NCI-H510A (cell line): ENCODE measurements at regions not wholly inside any gene's neighbourhood (a gene's known extent, or its start where the extent isn't known, plus 50 kb on each side); places are given as distances from the start of the nearest gene placed in this dataset.
"Not testable (repeated sequence)": the region's sequence is repeated elsewhere in the genome, so short reads cannot be mapped to it uniquely, and the experiment has no call there.

Source experiments
- DNase-seq: peaks from one replicate; lab custom pipeline; 2025; lab: John Stamatoyannopoulos, UW

DNA sequence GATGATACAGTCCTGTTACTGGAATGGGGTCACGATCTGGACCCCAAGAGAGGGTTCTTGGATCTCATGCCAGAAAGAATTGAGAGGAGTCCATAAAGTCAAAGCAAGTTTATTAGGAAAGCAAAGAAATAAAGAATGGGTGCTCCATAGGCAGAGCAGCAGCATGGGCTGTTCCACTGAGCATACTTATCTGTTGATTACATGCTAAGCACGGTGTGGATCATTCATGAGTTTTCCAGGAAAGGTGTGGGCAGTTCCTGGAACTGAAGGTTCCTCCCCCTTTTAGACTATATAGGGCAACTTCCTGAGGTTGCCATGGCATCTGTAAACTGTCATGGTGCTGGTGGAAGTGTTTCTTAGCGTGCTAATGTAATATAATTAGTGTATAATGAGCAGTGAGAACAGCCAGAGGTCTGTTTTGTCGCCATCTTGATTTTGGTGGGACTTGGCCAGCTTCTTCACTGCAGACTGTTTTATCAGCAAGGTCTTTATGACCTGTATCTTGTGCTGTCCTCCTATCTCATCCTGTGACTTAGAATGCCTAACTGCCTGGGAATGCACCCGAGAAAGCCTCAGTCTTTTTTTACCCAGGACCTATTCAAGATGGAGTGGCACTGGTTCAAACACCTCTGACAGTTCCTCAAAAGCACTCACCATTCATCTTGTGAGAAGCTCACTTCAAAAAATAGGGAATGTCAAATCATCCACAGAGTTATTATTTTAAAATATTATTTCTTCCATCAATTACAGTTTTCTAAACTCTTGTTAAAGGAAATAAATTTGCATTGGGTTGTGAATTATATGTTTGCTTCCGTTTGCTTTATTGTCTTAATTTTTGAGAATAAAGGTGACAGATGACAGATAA is 1358.8 kb upstream of the TMEM132C start:
- no peak for DNase-seq

- no peak for DNase-seq
Observed at GRCh38 chr12:126908765-126909142, 1358.2 kb upstream of the TMEM132C start.

DNA sequence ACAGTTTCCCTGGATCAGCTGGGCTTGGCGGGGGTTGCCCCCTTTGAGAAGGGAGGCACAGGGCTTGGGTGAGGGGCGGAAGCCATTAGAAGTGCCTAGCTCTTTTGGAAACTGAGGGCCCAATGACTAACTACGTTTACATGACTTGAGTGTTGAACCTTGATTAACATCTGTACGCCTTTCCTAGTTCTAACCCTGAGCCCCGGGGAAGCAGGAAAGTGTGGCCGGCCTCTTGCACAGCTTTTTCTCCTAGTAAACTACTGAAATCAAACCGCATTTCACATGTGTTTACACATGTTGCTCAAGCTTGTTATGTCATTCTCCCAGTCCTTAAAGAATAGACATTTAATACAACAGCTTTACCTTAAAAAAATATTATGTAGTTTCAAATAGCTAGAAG is 1356.4 kb upstream of the TMEM132C start:
- no peak for DNase-seq

DNA sequence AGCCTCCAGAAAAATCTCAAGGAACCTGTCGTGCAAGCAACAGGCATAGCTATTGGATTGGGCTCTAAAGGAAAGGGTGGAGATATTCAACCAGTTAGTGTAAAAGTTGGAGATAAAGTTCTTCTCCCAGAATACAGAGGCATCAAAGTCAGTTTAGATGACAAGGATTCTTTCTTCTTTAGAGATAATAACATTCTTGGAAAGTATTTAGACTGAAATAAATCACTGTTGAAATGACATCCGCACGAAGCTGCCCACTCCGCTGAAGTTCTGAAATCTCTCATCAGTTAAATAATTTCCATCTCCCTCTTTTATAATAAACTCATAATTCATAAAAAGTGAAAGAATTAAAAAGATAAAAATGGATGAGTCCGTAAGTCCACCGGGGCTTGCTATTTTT is 1354.9 kb upstream of the TMEM132C start:
- no peak for DNase-seq

- DNase-seq = no peak
Observed at GRCh38 chr12:126914170-126914793, 1352.7 kb upstream of the TMEM132C start.

DNA sequence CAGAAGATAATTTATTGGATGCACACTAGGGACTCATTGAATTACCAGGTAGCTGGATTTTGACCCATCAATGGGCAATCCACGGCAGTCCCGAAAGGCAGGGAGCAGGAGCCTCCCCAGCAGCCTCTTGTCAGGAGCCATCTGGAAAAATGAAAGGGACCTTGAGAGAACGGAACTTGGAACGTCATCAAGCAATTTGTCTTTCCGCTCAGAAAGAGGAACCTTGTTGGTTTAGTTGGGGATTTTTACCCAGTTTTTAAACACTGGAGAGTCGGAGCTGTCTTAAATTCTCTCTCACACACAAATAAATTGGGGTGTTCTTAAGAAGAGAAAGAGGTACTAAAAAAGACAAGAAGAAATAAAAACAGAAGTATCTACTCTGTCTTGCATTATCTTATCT is 1351.7 kb upstream of the TMEM132C start:
- DNase-seq = no peak

DNA sequence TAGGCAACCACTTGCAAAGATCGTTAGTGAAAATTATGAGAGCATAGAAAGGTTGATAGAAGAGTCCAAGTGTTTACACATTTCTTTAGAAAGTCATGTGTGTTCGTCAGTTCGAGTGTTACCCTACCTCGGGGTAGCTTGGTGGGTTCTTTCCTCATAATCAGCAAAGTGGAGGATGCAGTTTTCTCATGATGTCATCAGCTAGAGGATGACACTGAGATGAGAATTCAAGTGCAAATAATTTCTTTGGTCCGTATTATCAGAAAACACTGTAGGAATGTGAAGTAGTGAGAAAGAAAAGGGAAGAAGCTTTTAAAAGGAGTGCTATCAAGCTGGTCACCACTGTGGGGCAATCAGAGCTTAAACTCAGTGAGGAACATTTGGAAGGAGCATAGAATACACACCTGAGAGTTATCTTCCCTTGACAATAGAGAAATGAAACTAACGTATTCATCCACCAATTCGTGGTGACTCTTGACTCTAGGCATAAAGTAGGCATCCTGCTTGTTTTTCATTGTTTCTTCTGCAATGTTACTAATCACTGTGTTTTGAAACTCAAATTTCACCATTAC is 1340.9 kb upstream of the TMEM132C start:
- no peak for DNase-seq

DNA sequence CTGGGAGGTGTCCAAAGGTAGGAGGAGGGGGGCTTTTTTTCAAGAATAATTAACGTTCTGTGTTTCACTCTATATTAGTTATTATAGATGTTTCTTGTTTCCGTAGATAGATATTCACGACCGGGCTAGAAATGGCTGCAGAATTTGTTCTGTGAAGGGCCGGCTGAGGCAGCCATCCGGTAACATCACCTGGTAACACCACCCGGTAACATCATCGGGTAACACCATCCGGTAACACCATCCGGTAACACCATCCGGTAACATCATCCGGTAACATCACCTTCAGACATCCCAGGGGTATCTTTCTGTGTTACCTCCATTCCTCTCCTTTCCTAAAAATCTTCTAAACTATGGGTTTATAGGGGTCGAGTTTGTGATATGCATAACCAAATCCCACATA is 1336.7 kb upstream of the TMEM132C start:
- no peak for DNase-seq

DNA sequence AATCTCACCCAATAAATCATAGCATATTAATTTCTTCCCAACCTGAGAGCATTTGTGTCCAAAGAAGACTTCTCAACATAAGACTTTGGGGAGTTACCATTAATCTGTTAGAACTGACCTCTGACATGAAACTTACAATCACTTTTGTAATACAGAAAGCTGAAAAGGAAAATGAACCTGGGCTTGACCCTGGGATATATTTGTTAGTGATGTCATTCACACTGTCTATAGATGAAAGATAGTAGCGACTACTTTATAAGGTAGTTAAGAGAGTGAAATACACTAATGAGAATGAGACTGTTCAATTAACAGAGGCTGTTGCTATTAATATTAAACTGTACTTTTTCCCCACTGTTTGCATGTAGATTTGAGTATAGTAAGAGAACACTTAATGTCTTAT is 1334.8 kb upstream of the TMEM132C start:
- no peak for DNase-seq

DNA sequence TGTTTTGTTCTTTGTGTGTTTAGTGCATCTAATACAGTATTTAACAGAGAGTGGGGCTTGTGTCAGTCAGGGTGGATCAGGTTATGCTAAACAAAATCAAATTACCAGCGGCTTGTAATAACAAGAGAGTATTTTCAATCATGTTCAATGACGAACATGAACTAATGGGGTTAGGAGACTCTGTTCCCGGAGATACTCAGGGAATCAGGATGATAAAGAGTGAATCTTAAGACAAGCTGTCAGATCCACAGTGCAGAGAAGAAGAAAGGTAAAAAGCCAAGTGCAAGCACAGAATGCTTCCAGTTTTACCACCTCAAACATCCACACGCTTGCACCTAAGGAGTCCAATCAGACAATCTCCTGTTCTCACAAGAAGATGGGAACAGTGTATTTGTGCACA is 1331.5 kb upstream of the TMEM132C start:
- DNase-seq = no peak

DNA sequence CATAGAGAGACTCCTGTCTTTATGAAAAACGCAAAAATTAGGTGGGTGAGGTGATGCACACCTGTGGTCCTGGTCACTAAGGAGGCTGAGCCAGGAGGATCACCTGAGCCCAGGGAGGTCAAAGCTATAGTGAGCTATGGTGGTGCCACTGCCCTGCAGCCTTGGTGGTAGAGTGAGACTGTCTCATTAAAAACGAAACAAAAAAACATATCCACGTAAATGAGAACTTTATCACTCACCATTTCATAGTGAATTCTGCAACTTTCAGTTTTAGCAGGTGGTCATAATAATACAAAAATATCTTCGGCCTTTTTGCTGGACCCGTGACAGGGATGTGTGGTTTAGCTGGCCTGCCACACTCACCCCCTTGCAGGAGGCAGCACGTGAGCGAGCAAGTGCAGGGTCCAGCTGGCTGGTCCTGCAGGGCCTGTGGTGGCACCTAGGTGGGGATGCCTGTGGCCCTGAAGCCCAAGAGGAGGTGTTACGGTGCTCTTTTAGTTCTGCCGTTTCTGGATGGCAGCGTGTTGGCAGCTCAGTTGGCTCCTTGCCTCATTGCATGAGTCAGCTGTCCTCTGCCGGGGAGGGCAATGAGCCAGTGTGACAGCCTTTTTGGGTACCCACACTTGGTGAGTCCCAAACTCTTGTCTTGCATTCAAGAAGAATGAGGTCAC is 1330.7 kb upstream of the TMEM132C start:
- DNase-seq = no peak

DNA sequence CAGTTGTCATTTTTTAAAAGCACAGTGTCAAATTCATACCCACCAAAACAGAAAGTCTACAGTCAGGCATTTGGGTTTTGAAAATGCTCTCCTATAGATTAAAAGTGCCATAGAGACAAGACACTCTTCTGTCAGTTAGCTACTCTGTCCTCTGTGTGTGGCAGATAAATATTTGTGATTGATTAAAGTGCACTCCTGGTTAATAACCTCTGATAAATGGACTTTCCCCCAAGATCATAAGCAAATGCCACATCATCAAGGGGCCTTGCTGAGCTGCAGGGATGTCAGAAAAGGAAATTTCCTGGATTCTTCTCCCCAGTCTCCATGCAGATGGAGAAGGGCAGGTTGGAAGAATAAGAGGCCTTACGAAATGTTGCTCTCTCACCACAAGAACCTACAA is 1329.5 kb upstream of the TMEM132C start:
- no peak for DNase-seq

GRCh38 chr12:126944684-126945083 is 1322.3 kb upstream of the TMEM132C start:
- no peak for DNase-seq

DNA sequence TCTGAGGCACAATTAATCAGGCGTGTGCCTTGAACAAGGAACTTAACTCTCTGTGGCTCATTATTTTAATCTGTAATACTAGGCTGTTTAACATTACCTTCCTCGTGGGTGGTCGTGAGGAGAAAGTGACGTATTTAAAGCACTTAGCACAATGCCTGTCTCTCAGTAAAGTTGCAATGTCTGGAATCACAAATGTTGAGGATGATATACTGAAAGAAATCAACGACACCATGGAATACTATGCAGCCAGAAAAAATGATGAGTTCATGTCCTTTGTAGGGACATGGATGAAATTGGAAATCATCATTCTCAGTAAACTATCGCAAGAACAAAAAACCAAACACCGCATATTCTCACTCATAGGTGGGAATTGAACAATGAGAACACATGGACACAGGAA is 1320.0 kb upstream of the TMEM132C start:
- DNase-seq = not testable (repeated sequence)

DNA sequence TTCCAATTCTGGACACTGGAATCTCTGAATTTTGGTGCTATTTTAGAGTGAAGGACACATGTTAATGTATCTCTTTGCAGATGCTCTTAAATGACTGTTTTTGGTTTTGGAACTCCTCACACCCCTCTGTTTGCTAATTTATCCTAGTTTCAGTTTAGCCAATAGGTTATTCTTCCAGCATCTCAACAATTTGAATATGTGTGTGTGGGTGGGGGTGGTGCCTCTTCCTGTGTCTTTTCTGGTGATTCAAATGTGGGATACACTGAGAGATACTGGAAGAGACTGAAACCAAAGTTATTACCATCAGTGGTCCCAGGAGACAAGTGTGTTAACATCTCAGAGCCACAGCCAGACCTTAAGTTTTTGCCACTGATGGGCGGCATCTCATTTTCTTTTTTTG is 1317.4 kb upstream of the TMEM132C start:
- DNase-seq = no peak

GRCh38 chr12:126950266-126950665 is 1316.7 kb upstream of the TMEM132C start:
- no peak for DNase-seq

DNA sequence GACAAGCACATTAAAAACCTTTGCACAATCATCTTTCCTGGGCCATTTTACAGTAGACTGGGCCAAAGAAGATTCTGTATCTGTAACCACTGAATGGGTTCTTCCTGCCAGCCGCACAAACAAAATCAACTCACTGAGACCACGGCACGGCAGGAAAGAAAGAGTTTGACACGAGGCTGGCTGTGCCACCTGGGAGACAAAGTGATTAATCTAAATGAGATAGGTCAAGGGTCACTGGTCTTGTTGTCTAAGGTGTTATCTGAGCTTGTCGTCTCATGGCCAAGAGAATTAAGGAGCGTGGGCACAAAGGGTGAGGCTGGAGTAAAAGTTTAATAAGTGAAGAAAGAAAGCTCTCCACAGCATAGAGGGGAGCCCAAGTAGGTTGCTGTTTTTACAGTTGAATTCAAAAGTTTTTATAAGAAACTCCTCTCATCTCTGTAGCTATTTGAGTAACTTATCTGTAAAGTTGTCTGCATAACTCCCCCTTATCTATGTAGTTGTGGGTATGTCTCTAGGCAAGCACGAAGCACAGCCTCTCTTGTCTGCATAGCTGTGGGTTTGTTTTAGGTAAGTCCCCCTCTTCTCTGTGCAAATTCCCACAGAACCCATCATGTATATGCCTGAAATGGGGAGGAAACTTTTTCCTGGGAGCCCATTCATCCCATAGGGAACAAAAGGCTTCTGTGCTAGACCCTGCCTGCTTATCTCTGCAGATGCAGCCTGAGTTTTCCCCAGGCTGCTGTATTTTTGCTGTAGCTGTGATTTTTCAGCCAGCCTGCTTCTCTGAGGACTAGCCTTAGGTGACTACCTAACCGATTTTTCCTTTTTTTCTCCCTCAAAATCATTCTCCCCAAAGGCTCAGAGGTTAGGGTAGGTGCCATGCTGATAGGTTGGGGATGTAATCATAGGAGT is 1314.6 kb upstream of the TMEM132C start:
- DNase-seq = no peak

DNA sequence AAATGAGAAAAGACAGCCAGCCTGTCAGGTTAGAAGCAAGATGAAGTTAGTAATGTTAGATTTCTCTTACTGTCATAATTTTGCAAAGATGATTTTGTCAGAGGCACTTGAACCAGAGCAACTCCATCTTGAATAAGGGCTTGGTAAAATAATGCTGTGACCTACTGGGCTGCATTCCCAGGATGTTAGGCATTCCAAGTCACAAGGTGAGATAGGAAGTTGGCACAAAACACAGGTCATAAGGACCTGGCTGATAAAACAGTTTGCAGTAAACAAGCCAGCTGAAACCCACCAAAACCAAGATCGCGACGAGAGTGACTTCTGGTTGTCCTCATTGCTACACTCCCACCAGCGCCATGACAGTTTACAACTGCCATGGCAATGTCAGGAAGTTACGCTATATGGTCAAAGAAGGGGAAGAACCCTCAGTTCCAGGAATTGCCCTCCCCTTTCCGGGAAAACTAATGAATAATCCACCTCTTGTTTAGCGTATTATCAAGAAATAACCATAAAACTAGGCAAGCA is 1313.5 kb upstream of the TMEM132C start:
- no peak for DNase-seq

DNA sequence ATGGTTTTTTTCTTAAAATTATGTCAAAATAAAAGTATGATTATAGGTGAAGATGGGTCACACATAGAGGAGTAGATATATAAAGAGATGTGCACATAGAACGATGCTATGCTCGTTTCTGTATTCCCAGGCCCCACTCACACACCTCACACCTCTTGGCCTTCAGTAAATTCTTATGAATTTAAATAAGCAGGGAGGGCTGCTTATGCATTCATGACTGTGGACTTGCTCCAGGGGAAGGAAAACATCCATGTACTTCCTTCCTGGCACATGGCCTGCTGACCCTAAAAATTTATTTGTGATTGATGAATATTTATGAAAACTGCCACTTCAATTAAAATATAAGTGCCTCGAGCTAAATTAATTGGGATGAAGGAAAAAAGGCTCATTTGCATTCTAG is 1306.7 kb upstream of the TMEM132C start:
- no peak for DNase-seq

DNA sequence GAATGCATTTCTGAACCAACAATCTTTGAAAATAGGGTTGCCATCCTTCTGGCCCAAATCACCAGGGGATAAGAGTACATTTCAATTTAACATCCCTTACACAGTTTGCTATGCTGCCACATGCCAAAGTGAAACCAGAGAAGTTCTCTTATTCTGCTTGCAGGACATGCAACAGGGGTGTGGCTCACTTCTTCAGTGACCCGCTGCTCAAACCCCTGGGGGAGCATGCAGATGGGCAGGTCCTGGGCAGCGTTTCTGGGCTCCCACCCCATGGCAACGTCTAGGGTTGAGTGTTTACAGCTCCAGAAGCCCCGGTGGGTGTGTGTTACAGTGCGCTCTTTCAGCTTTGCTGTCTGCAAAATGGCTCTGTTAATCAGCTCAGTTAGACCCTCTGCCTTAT is 1306.3 kb upstream of the TMEM132C start:
- DNase-seq = no peak

- DNase-seq = no peak
Observed at GRCh38 chr12:126963825-126964224, 1303.1 kb upstream of the TMEM132C start.

- DNase-seq = no peak
Observed at GRCh38 chr12:126966498-126966897, 1300.5 kb upstream of the TMEM132C start.
